Mesendoderm (in vitro differentiated cells): ENCODE measurements at regions not wholly inside any gene's neighbourhood (a gene's known extent, or its start where the extent isn't known, plus 50 kb on each side); places are given as distances from the start of the nearest gene placed in this dataset.

Experiments used
- DNase-seq: peaks from one replicate; pipeline ENCODE4 v3.0.0; 2013
- H2AK5ac ChIP-seq: 2 replicates; pipeline ENCODE4 v1.6.1; 2013; ENCODE audit warnings: low read length, inconsistent platforms
- H2BK120ac ChIP-seq: 2 replicates; pipeline ENCODE4 v1.6.1; 2013; ENCODE audit warnings: low read depth, mild to moderate bottlenecking, low read length, moderate library complexity, mixed read lengths
- H2BK15ac ChIP-seq: replicated peaks from 2 replicates; pipeline ENCODE4 v1.6.1; 2013; ENCODE audit warnings: low read depth, mild to moderate bottlenecking, moderate library complexity
- H2BK5ac ChIP-seq: 2 replicates; pipeline ENCODE4 v1.6.1; 2013; ENCODE audit warnings: low read length, inconsistent platforms
- H3K18ac ChIP-seq: 2 replicates; pipeline ENCODE4 v1.6.1; 2013; ENCODE audit warnings: mild to moderate bottlenecking, low read length, mixed read lengths
- H3K23ac ChIP-seq: one replicate; pipeline ENCODE4 v1.6.1; 2013; ENCODE audit warnings: low read length
- H3K27ac ChIP-seq: 2 replicates; pipeline ENCODE4 v1.5.1; 2013; ENCODE audit warnings: low read depth, mild to moderate bottlenecking, inconsistent platforms, low read length, moderate library complexity
- H3K27me3 ChIP-seq: 2 replicates; pipeline ENCODE4 v1.6.1; 2013; ENCODE audit warnings: low read length, control low read depth, mild to moderate bottlenecking, inconsistent platforms; ENCODE audit not compliant: insufficient read depth, poor library complexity
- H3K36me3 ChIP-seq: 2 replicates; pipeline ENCODE4 v1.6.1; 2013; ENCODE audit warnings: low read length, inconsistent platforms; ENCODE audit not compliant: control insufficient read depth, insufficient read depth
- H3K4ac ChIP-seq: one replicate; pipeline ENCODE4 v1.6.1; 2013; ENCODE audit warnings: low read depth, mild to moderate bottlenecking, low read length, moderate library complexity
- H3K4me1 ChIP-seq: 2 replicates; pipeline ENCODE4 v1.6.1; 2013; ENCODE audit warnings: low read depth, low read length, inconsistent platforms; ENCODE audit not compliant: control insufficient read depth
- H3K4me2 ChIP-seq: 2 replicates; pipeline ENCODE4 v1.6.1; 2013; ENCODE audit warnings: low read length
- H3K4me3 ChIP-seq: 2 replicates; pipeline ENCODE4 v1.5.1; 2013; ENCODE audit warnings: mild to moderate bottlenecking, low read length
- H3K56ac ChIP-seq: one replicate; pipeline ENCODE4 v1.6.1; 2013; ENCODE audit warnings: low read length
- H3K79me1 ChIP-seq: 2 replicates; pipeline ENCODE4 v1.6.1; 2013; ENCODE audit warnings: low read length, inconsistent platforms
- H3K79me2 ChIP-seq: 2 replicates; pipeline ENCODE4 v1.6.1; 2013; ENCODE audit warnings: mild to moderate bottlenecking, low read length; ENCODE audit not compliant: control insufficient read depth, insufficient read depth
- H3K9ac ChIP-seq: 2 replicates; pipeline ENCODE4 v1.6.1; 2013; ENCODE audit warnings: low read length, inconsistent platforms
- H4K5ac ChIP-seq: one replicate; pipeline ENCODE4 v1.6.1; 2013; ENCODE audit warnings: low read length
- H4K8ac ChIP-seq: one replicate; pipeline ENCODE4 v1.6.1; 2013; ENCODE audit warnings: low read depth, mild to moderate bottlenecking, control low read depth, low read length, moderate library complexity
- WGBS: extraction: QIAGEN DNeasy Blood & Tissue Kit; methylation state at CpG from one replicate; pipeline ENCODE4 v1.1.7; 2013; ENCODE audit warnings: low lambda C conversion rate, missing lambda C conversion rate; ENCODE audit not compliant: insufficient coverage; ENCODE audit errors: extremely low coverage; 5-methylcytosine and 5-hydroxymethylcytosine counted together

- Histone ChIP-seq H3K9ac (no peak overlapping the region), H2BK120ac (no peak overlapping the region), H3K27ac (no peak overlapping the region), H4K5ac (no peak overlapping the region), H3K4me2 (no peak overlapping the region), H2BK15ac (no peak overlapping the region), H3K79me2 (no peaks in the 10 kb centered on the region), H2AK5ac (no peak overlapping the region), H3K23ac (no peak overlapping the region), H3K4me1 (no peaks in the 10 kb centered on the region), H3K56ac (no peak overlapping the region), H3K79me1 (no peaks in the 10 kb centered on the region), H3K4ac (no peak overlapping the region), H2BK5ac (no peak overlapping the region), H3K4me3 (no peak overlapping the region), H3K36me3 (no peaks in the 10 kb centered on the region), H3K27me3 (no peaks in the 10 kb centered on the region), H4K8ac (no peak overlapping the region), H3K18ac (no peak overlapping the region)
- no peak for DNase-seq
- WGBS: no CpG with 5 or more reads among the region's 3 CpGs
These were observed 196.1 kb downstream of the TTC6 start for GRCh38 chr14:37791384-37792036.

- Histone ChIP-seq H3K36me3 (no peaks in the 10 kb centered on the region), H2BK5ac (no peak overlapping the region), H2BK15ac (no peak overlapping the region), H3K4me3 (no peak overlapping the region), H3K4me1 (no peaks in the 10 kb centered on the region), H3K4me2 (no peak overlapping the region), H2AK5ac (no peak overlapping the region), H3K9ac (no peak overlapping the region), H3K56ac (no peak overlapping the region), H3K4ac (no peak overlapping the region), H2BK120ac (no peak overlapping the region), H3K79me1 (no peaks in the 10 kb centered on the region), H3K18ac (no peak overlapping the region), H3K27ac (no peak overlapping the region), H4K8ac (no peak overlapping the region), H3K79me2 (no peaks in the 10 kb centered on the region), H3K27me3 (no peaks in the 10 kb centered on the region), H3K23ac (no peak overlapping the region), H4K5ac (no peak overlapping the region)
- WGBS: no CpG with 5 or more reads among the region's 4 CpGs
- no peak for DNase-seq
These were observed 196.7 kb downstream of the TTC6 start for GRCh38 chr14:37792124-37792523.

DNA sequence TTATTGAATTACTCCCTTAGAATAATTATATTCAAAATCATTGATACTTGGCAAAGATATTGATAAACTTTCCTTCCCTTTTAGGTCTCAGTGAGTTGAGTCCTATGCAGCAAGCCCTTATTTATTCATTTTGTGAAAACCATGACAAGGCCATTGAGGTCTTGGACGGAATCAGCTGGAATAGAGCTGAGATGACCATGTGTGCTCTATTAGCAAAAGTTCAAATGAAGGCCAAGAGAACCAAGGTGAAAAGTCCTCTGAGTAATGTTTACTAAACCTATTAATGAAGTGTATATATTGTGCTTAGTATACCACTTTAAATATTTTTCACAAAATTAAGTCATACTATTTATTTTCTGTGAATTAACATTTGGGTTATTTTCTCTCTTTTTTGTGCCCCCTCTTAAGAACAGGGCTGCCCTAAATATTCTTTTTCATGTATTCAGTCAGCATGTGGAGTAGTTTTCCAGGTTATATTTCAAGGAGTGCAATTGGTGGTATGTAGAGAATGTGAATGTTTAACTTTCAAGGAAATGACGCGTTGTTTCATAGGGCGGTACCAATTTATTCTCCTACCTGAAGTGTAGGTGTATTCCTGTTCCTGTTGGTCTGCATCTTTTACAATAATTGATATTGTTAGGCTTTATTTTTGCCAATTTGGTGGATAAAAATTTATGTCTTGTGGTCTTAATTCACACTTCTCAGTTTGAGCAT lies 201.4 kb downstream of the TTC6 start:
- Histone ChIP-seq H3K4me3 (no peak overlapping the region), H3K18ac (no peak overlapping the region), H2AK5ac (no peak overlapping the region), H2BK120ac (no peak overlapping the region), H2BK5ac (no peak overlapping the region), H4K8ac (no peak overlapping the region), H3K9ac (no peak overlapping the region), H2BK15ac (no peak overlapping the region), H4K5ac (no peak overlapping the region), H3K4ac (no peak overlapping the region), H3K56ac (no peak overlapping the region), H3K79me2 (no peaks in the 10 kb centered on the region), H3K27ac (no peak overlapping the region), H3K23ac (no peak overlapping the region), H3K4me1 (no peaks in the 10 kb centered on the region), H3K36me3 (no peaks in the 10 kb centered on the region), H3K79me1 (no peaks in the 10 kb centered on the region), H3K27me3 (no peaks in the 10 kb centered on the region), H3K4me2 (no peak overlapping the region)
- WGBS: no CpG with 5 or more reads among the region's 4 CpGs
- DNase-seq: no peak

- no peak for DNase-seq
- WGBS: no CpG with 5 or more reads among the region's 1 CpG
- H3K4me1 ChIP-seq: no peaks in the 10 kb centered on the region
These were observed 202.2 kb downstream of the TTC6 start for GRCh38 chr14:37797675-37798074.

DNA sequence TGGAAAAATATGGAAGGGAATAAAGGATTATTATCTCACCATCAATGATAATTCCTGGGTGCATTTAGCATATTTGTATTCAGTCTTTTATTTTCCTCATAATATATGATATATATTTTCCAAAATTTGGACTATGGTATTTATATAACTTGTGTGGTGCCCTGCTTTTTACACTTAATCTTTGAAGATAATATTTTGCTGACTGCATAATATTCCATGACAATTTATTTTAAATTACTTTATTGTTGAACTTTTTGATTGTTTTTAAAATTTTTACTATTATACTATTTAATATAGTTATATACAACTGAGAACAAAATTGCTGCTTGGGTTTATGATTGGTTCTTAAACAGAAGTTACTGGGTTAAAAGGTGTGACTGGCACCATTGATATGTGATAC lies 212.3 kb downstream of the TTC6 start:
- no peak overlapping the region for H3K4me2 ChIP-seq
- no peaks in the 10 kb centered on the region for H3K79me1 ChIP-seq
- H3K18ac ChIP-seq: no peak overlapping the region
- H3K4me1 ChIP-seq: peaks cover 4% of the 10 kb centered on the region
- no peak overlapping the region for H2AK5ac ChIP-seq
- H2BK5ac ChIP-seq: no peak overlapping the region
- no peak overlapping the region for H2BK120ac ChIP-seq
- H3K79me2 ChIP-seq: no peaks in the 10 kb centered on the region
- H4K8ac ChIP-seq: no peak overlapping the region
- H3K4me3 ChIP-seq: no peak overlapping the region
- no peak for DNase-seq
- H2BK15ac ChIP-seq: no peak overlapping the region
- H4K5ac ChIP-seq: no peak overlapping the region
- no peak overlapping the region for H3K56ac ChIP-seq
- H3K9ac ChIP-seq: no peak overlapping the region
- H3K23ac ChIP-seq: no peak overlapping the region
- H3K27me3 ChIP-seq: no peaks in the 10 kb centered on the region
- no peak overlapping the region for H3K4ac ChIP-seq
- H3K36me3 ChIP-seq: no peaks in the 10 kb centered on the region
- H3K27ac ChIP-seq: no peak overlapping the region

More at GRCh38 chr14:37797675-37798074, 202.2 kb downstream of the TTC6 start:
- no peak overlapping the region for H3K56ac ChIP-seq
- no peak overlapping the region for H4K5ac ChIP-seq
- no peaks in the 10 kb centered on the region for H3K79me1 ChIP-seq
- no peak overlapping the region for H2AK5ac ChIP-seq
- no peaks in the 10 kb centered on the region for H3K36me3 ChIP-seq
- no peak overlapping the region for H3K27ac ChIP-seq
- H3K23ac ChIP-seq: no peak overlapping the region
- H2BK15ac ChIP-seq: no peak overlapping the region
- no peak overlapping the region for H3K9ac ChIP-seq
- H3K4me3 ChIP-seq: no peak overlapping the region
- no peak overlapping the region for H2BK5ac ChIP-seq
- no peak overlapping the region for H2BK120ac ChIP-seq
- H3K18ac ChIP-seq: no peak overlapping the region
- H3K4ac ChIP-seq: no peak overlapping the region
- H3K79me2 ChIP-seq: no peaks in the 10 kb centered on the region
- no peak overlapping the region for H3K4me2 ChIP-seq
- no peak overlapping the region for H4K8ac ChIP-seq
- no peaks in the 10 kb centered on the region for H3K27me3 ChIP-seq
